ENCODE measurements at regions not wholly inside any gene's neighbourhood (a gene's known extent, or its start where the extent isn't known, plus 50 kb on each side); places are given as distances from the start of the nearest gene placed in this dataset.

GRCh38 chr6:87949194-87949593, 98.4 kb upstream of the SPACA1 start:
- H3K27ac ChIP-seq, result no peak overlapping the region
- TF ChIP-seq, protein P1, sequence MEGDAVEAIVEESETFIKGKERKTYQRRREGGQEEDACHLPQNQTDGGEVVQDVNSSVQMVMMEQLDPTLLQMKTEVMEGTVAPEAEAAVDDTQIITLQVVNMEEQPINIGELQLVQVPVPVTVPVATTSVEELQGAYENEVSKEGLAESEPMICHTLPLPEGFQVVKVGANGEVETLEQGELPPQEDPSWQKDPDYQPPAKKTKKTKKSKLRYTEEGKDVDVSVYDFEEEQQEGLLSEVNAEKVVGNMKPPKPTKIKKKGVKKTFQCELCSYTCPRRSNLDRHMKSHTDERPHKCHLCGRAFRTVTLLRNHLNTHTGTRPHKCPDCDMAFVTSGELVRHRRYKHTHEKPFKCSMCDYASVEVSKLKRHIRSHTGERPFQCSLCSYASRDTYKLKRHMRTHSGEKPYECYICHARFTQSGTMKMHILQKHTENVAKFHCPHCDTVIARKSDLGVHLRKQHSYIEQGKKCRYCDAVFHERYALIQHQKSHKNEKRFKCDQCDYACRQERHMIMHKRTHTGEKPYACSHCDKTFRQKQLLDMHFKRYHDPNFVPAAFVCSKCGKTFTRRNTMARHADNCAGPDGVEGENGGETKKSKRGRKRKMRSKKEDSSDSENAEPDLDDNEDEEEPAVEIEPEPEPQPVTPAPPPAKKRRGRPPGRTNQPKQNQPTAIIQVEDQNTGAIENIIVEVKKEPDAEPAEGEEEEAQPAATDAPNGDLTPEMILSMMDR (conservative IDR thresholded peaks at IDR 0.05), result no peak

GRCh38 chr6:87946669-87947068, 101.0 kb upstream of the SPACA1 start:
- TF ChIP-seq ZFX (IDR thresholded peaks at IDR 0.05), result no peak
- TF ChIP-seq, protein P1 (conservative IDR thresholded peaks at IDR 0.05), result no peak
- H3K27ac ChIP-seq, result no peak overlapping the region

DNA sequence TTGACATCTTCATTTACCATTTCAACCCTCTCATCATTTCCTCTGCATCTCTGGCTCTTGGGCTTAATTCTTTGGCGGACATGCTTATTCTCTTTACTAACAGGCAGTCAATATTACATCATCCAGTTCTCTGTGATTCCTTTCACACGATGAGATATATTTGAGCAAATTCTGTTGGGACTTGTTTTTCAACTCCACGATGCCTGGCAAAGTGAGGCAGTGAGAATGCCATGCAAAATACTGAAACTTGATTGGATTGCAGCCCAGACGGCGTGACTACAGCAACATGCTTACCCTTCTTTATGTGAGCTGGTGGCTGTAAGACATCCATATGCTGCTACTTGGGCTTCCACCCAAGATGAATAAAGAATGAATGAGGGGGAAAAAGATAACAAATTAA, 101.7 kb upstream of the SPACA1 start:
- TF ChIP-seq, protein P1 (conservative IDR thresholded peaks at IDR 0.05), result no peak
- TF ChIP-seq ZFX (IDR thresholded peaks at IDR 0.05), result no peak
- H3K27ac ChIP-seq, result no peak overlapping the region

GRCh38 chr6:87945181-87945580, 102.5 kb upstream of the SPACA1 start:
- TF ChIP-seq, protein P1 (conservative IDR thresholded peaks at IDR 0.05), result no peak
- TF ChIP-seq ZFX (IDR thresholded peaks at IDR 0.05), result no peak
- no peak overlapping the region for H3K27ac ChIP-seq

DNA sequence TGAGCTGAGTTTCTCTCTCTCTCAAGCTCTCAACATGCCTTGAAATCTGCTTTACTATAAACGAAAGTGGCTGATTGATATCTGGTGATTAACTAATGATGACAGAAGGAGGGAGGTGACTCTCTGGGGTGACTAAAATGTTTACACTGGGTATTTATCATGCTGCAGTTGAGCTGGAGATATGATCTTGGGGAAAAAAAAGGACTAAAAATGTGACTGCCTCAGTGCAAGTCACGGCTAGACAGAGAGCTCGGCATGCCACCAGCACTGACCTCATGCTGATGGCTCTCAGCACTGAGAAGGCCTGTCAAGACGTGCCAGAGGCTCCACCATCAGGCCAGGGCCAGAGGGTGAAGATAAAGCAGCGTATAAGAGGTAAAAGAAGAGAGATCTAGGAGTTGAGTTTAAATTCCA, 103.1 kb upstream of the SPACA1 start:
- TF ChIP-seq, protein P1 (conservative IDR thresholded peaks at IDR 0.05), result no peak
- TF ChIP-seq ZFX (IDR thresholded peaks at IDR 0.05), result no peak
- H3K27ac ChIP-seq, result no peak overlapping the region

- no peak for TF ChIP-seq ZFX (IDR thresholded peaks at IDR 0.05)
- TF ChIP-seq, protein P1 (conservative IDR thresholded peaks at IDR 0.05), result no peak
- no peak overlapping the region for H3K27ac ChIP-seq
Measured at GRCh38 chr6:87943191-87943590, 104.5 kb upstream of the SPACA1 start.

GRCh38 chr6:87941556-87942358, 105.9 kb upstream of the SPACA1 start:
- TF ChIP-seq, protein P1 (conservative IDR thresholded peaks at IDR 0.05), result no peak
- TF ChIP-seq ZFX (IDR thresholded peaks at IDR 0.05), result no peak
- no peak overlapping the region for H3K27ac ChIP-seq
